Fibroblast of skin of right biceps (primary cell): ENCODE measurements at regions not wholly inside any gene's neighbourhood (a gene's known extent, or its start where the extent isn't known, plus 50 kb on each side); places are given as distances from the start of the nearest gene placed in this dataset.
A peak's percentile ranks its signal among the peaks of the same experiment; 100 is the strongest.
"Not testable (repeated sequence)": the region's sequence is repeated elsewhere in the genome, so short reads cannot be mapped to it uniquely, and the experiment has no call there.

Source experiments
- DNase-seq: peaks from one replicate; pipeline ENCODE4 v3.0.0-alpha.2; 2013

DNA sequence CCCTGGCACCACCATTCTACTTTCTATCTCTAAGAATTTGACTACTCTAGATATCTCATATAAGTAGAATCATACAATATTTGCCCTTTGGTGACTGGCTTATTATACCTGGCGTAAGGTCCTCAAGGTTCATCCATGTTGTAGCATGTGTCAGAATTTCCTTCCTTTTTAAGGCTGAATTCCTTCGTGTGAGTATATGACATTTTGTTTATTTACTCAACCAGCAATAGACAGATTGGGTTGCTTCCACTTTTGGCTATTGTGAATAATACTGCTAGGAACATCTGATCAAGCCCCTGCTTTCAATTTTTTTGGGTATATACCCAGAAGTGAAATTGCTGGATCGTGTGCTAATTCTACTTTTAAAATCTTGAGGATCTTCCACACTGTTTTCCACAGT is 232.8 kb upstream of the MCHR2 start:
- DNase-seq, result no peak

DNA sequence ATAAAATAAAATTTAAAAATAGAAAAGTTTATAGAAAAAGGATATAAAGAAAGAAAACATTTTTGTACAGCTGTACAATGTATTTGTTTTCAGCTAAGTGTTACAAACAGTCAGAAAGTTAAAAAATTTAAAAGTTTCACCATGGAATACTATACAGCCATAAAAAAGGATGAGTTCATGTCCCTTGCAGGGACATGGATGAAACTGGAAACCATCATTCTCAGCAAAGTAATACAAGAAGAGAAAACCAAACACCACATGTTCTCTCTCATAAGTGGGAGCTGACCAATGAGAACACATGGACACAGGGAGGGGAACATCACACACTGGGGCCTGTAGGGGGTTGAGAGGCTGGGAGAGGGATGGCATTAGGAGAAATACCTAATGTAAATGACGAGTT is 229.9 kb upstream of the MCHR2 start:
- not testable (repeated sequence) for DNase-seq

DNA sequence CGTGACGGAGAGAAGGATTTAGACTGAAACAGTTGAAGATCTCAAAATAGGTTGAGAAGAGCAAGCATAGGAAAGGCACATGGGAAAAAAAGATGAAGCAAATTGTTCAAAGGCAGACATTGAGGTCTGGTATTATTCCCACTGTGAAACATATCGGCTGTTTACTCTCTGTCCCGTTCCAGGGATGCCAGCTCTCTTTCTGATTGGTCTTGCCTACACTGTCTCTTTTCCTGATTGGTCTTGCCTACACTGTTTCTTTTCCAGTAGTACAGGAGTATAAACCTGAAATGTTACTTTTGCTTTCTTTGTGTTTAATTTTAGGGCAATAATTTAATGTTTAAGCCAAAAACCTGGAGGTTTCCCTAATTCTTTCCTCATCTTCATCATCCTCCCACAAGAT is 226.5 kb upstream of the MCHR2 start:
- no peak for DNase-seq

DNA sequence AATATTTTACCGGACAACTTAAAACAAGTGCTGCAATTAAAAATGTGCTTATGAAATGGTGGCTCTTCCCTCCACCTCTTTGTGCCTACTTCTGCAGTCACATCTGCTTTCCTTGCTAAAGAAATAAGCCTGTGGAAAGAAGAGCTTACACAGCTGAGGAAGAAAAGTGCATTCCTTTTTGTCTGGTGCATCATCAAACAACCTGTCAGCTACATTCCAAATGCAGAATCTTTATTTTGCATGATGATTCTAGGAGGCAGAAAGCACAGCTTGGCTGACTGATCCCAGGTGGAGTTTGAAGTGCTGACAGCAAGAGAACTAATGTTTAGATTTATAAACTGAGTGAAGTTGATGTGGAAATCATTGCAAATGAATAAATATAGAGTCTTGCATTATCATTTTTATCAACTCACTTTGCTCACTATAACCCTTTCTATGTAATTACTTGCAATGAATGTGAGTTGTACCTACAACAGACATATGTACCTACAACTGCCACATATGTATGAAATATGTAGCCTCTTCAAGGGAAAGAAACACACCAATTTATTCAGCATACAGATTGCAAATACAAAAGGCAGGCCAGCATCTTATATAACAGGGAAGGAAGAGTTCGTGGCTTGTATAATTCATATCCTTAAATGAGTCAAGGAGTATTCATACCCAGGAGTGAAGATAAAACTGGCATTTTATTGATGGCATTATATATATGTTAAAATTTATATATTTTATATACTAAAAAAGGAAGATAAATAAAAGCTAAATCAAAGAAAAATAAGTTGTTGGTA is 223.4 kb upstream of the MCHR2 start:
- DNase-seq, result peak; percentile 68

DNA sequence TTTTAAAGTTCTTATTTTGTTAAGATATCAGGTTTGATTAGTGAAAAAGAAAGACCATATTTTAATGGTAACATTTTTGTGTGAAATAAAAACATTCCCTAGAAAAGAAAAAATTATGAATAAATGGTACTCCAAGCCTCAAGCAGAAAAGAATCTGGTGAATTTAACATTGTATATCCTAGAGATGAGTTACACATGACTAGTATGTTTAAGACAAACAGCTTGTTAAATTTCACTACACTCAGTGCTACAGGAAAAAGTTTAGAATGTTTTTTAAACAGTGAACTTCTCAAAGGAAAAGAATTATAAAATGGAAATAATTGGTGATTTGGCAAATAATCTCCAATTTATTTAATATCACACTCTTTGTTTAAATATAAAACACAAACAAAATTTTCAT is 222.7 kb upstream of the MCHR2 start:
- DNase-seq, result no peak

DNA sequence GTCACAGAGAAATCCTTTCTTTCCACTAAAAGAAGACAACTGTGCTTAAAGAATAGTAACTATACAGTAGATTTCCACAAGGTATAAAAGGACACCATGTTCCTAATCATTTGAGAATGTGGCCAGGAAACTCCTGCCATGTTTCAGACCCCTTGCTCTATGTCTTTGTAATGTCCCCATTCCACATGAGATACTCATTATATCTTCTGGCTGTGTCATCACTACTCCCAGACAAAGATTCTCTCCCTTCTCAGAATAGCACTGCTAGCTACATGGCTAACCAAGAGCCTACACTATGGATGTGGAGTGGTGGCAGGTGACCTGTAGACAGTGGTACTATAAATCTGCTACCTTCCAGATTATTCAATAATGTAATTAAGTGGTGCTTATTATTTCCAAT is 218.1 kb upstream of the MCHR2 start:
- DNase-seq, result peak; percentile 47

DNA sequence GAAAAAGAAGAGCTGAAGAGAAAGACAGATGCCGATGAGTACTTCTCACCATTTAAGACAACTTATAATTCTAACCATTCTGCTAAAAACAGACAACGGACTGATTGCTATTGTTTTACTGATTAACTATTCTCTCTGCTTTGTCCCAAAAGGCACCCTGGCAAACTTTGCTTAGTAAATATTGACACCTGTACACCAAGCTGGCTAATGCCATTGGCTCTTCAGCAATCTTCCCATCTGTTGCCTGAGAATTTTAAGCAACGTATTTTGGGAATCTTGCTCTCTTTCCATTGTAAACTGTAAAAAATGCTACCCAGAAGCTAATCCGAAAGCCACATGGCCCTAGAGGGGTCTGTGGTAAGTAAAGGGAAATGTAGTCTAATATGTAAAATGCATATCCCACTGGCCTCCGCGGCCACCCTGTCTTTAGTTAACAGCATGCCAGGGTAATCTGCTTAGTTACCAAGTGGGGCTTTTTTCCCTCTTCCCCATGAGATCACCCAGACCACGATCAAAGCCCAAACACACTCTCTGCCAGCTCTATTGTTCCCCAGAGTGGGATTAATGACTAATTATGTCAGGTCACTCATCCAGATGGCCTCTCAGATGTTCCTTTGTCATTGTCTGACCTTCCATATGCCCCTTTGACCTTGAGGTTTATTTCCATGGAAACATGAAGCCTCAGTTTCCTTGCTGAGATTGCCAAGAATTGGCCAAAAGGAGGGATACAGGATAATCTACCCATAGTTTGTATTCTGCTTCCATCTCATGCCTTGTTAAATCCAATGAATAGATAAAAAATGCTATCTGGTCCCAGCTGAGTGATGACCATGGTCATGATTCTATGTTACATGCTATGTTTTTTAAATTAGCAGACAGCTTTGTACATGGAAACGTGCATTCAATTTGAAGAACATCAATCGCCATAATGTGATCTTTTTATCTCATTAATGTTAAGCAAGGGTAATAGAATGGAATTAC is 216.4 kb upstream of the MCHR2 start:
- no peak for DNase-seq

DNA sequence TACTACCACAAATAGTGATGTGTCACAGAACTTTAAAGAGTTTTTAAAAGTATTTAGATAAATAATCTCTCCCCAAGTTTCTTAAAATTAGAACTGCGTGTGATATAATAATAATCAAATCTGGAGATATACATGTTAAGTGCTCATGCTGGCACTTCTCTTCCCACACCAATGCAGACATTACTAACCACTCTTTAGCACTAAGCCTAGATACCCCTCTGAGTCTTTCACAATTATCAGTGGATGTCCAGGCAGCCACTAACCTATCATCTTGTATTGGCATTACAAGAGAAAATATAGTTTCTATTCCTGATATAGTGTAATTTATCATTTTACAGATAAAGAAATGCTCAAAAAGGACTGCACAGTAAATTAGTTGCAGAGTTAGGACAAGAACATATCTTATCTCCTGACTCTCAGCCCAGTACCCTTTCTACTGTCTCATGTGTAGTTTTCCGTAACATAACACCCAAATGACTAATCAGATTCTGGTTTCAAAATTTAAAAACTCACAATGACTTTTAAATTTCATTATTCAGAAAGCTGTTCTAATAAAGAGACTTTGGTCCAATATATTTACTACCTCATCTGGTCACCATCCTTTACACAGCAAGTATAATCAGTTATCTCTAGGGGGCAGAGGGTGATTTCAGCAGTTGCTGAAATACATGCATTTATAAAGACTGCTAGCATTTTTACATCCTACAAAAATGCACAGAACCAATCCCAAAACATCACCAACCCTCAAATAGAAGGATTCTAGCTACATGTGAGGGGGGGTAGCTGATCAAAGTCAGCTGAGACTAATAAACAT is 215.5 kb upstream of the MCHR2 start:
- peak; percentile 36 for DNase-seq

DNA sequence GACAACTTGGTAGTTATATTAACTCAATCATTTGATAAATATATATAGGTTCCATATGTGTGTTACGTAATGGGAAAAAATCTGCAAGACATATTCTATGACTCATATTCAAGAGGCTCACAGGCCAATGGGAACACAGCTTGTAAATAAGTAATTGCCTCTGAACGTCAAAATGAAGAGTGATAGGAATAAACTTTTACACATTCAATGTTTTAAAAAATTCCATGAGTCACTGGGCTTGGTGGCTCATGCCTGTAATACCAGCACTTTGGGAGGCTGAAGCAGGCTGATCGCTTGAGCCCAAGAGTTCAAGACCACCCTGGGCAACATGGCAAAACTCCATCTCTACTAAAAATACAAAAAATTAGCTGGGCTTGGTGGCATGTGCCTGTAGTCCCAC is 209.4 kb upstream of the MCHR2 start:
- peak; percentile 98 for DNase-seq

DNA sequence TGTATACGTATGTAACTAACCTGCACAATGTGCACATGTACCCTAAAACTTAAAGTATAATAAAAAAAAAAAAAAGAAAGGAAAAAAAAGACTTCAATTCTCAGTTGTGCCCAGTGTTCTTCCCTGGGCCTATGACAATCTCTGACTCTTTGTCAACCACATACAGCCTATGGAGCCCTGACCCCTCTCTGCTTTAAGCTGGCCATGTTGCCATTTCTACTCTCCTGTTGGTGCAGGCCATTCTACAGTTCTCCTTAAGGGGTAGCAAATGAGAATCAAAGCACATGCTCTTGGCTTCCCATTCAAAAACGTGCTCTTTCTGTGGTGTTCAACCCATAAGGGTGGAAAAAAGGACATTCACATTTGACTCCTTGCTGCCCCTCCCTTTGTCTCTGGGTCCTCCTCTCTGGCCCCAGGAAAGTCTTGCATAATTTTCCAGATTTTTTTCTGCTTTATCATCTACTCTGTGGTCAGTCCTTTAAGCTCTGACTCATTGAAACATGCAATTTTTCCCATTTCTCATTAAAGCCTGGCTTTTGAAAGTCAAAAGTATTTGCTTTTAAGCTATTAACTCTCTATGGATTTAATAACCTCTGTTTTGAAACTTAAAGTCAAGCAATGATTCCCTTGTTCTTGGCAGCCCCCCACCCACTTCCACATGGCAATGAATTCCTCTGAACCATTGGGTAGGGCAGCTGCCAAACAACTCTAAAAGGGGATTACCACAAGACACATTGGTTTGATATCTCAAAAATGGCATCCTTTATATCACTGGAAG is 208.6 kb upstream of the MCHR2 start:
- DNase-seq, result peak; percentile 98

DNA sequence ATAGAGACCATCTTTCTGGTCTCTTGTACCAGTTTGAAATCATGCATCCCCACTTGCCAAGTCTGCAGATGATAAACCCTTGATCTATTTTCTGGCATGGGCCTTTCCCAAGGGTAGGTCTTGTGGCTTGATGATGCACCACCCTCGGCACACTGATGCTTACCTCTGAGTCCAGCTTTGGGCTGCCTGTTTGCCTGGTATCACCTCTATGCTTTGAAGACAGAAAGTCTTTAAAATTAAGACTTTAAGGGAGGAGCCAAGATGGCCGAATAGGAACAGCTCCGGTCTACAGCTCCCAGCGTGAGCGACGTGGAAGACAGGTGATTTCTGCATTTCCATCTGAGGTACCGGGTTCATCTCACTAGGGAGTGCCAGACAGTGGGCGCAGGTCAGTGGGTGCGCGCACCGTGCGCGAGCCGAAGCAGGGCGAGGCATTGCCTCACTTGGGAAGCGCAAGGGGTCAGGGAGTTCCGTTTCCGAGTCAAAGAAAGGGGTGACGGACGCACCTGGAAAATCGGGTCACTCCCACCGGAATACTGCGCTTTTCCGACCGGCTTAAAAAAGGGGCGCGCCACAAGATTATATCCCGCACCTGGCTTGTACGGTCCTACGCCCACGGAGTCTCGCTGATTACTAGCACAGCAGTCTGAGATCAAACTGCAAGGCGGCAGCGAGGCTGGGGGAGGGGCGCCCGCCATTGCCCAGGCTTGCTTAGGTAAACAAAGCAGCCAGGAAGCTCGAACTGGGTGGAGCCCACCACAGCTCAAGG is 202.4 kb upstream of the MCHR2 start:
- not testable (repeated sequence) for DNase-seq

DNA sequence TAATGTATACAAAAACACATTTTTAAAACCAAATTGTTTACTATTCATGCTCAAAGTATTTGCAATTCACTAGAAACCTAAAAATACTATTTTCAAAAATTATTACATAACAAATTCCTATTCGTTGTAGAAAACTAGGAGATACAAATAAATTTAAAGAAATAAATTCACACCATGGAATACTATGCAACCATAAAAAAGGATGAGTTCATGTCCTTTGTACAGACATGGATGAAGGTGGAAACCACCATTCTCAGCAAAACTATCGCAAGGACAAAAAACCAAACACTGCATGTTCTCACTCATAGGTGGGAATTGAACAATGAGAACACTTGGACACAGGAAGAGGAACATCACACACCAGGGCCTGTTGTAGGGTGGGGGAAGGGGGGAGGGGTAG is 201.2 kb upstream of the MCHR2 start:
- DNase-seq, result not testable (repeated sequence)

DNA sequence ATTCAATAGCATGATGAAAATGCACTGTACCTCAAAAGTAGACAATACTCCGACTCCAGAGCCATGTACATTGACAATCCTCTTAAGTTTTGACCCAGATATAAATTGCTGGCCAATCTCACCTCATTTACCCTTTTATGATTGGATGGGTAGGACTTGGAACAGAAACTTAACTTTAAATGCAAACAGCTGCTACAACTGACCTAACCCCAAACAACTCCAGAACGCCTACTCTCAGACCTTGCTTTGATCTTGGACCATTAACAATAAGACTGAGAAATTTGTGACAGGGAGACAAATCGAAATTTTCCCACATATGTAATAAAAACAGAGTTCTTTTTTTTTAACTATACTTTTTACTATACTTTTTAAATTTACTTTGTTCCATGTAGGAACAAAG is 200.5 kb upstream of the MCHR2 start:
- DNase-seq, result no peak

DNA sequence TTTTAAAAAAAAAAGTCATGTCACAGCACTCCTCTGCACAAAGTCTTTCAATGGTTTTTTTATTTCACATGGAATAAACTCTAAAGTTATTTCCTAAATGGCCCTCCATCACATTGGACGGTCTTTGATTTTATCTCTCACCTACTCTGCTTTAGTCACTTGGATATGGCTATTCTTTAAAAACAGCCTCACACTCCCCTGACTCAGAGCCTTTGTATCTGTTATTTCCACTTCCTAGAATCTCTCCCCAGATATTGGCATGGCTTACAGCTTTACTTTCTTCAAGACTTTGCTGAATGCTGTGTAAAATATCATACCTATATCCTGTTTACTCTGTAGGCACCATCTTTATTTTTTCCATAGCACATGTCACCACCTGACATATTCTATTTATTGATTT is 194.7 kb upstream of the MCHR2 start:
- no peak for DNase-seq

DNA sequence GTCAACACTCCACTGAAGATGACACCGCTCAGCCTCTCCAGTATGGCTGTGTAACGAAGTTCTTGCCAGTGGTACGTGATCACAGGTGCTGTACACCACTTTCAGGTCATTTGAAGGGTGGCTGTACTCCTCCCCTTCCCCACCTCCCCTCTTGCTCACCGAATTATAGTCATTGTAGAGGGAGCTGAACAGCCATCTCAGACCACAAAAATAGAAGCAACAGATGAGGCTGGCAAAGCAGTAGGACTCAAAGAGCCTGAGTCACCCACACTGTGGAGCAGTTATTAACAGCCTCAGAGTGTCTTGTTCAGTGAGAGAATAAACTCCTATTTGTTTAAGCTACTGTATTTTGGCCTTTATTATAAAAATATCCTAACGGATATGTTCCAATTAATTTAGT is 192.5 kb upstream of the MCHR2 start:
- DNase-seq, result peak; percentile 69

DNA sequence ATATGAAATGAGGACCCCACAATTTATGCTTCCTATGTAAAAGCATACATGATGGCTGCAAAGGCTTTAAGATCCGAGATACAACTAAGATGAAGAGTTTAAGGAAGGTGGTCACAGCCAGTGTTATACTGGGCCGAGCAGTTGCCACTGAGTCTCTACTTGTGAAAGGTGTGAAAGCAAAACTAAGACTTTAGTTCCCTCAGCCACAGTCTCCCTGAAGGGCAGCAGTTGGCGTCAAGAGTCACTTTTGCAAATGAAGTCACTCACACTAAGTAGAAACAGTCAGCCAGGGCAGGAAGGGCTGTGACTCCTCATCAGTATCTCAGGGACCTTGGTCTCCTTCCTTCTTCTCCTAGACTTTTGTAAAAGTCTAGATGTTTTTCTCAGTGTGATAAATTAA is 191.6 kb upstream of the MCHR2 start:
- DNase-seq, result no peak

DNA sequence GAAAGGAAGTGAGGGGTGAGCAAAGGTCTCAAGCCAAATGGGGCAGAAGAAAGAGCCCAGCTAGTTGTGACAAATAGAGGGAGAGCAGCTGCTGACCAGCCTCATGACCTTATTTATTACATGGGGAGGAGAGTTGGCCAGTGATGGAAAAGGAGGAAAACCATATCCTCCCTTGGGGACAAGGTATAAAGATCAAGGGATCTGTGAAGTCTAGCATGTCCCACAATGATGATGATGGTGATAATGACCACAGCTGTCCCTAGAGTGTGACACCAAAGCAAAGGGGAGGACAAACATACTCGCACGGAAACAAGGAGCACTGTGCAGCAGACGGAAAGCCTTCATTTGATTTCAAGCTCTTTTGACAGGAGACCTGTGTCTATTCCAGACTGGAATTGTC is 190.4 kb upstream of the MCHR2 start:
- DNase-seq, result no peak

DNA sequence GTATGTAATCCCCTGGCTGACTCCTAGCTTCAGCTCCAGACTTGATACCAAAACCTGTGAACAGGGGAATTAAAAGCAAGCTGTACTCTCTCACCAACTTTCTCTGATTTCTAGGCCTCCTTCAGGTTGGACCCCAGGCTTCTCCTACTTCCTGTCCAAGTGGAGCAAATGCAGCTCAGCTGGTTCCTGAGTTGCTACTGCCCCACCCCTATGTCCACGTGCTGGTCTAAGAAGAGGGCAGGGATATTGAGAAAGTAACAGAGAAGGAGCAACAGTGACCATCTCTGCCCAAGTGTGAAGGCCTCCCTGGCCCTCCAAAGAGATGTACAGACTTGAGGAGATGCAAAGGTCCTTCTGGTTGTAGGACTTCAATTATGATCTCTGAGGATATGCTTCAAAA is 188.3 kb upstream of the MCHR2 start:
- DNase-seq, result no peak

DNA sequence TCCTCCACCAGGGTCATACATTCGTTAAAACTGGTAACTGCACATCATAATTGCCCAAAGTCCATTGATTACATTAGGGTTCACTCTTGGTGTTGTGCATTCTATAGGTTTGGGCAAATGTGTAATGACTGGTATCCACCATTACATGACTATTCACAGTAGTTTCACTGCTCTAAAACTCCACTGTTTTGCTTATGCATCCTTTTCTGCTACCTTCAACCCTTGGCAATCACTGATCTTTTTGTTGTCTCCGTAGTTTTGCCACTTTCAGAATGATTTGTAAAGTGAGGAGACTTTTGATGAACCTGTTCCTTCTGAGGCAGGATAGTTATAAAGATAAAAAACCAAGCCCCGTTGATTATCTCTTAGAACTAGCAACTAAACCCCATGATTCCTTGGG is 187.3 kb upstream of the MCHR2 start:
- no peak for DNase-seq

DNA sequence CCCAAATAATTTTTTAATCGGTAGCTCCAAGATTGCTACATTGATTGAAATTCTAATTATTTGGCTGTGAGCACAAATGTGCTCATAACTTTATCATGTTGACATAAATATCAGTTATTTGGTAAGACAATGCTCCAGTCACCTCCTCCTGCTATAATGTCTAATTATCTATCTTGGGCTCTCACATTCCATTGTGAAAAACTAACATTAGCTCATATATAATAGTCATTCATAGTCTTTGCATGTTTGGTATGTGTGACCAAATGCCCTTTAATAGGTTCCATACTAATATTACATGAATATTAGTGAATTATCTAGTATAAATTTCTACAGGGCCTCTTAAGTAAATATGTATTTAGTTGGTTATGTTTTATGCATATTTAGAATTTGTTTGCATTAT is 185.6 kb upstream of the MCHR2 start:
- DNase-seq, result peak; percentile 34

DNA sequence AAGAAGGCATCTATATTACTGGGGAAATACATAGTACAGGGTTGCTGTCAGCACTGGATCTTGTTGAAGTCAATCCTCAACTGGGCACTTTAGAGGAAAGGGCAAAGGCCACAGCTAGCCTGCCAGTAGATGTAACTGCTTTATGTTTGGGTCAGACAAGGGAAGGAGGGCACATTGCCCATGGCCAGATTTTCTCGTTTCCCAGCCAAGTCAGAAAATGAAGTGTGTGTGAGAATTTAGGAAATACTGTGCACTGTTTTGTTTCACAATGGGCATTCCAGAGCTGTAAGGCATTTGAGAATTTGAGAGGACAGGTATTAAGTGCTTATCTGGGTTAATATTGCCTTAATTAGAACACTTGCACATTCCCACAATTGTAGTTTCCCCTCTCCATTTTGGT is 183.9 kb upstream of the MCHR2 start:
- DNase-seq, result no peak
